K562 (cell line): ENCODE measurements at regions not wholly inside any gene's neighbourhood (a gene's known extent, or its start where the extent isn't known, plus 50 kb on each side); places are given as distances from the start of the nearest gene placed in this dataset.

Source experiments
- ETV6 ChIP-seq, 3 experiments: fragments of 150-350 bp in 1 of 3; sonication (generic) in 1 of 3; formaldehyde crosslinking in 1 of 3; IDR thresholded peaks; 2 replicates each; pipeline versions ENCODE4 v1.6.1 to v1.8.0; 2014 to 2022; ENCODE audit warnings: borderline replicate concordance in 2 of 3, low read depth in 2 of 3, antibody characterized with exemption in 1 of 3, low read length in 1 of 3, mild to moderate bottlenecking in 1 of 3, missing genetic modification reagents in 1 of 3
- NCOA2 ChIP-seq, 2 experiments: fragments of 450-650 bp; IDR thresholded peaks; 2 replicates each; pipeline ENCODE4 v1.6.1; 2018; ENCODE audit warnings: mild to moderate bottlenecking in 2 of 2, moderate library complexity in 1 of 2; ENCODE audit not compliant: partially characterized antibody in 2 of 2
- POLR2A ChIP-seq: fragments of 450-650 bp; conservative IDR thresholded peaks from 2 replicates; pipeline ENCODE4 v1.6.1; 2016
- TEAD1 ChIP-seq, 2 experiments: fragments of 450-650 bp in 1 of 2; sonication (generic) in 1 of 2; formaldehyde crosslinking; IDR thresholded peaks; 2 replicates each; pipeline versions ENCODE4 v1.4.0 to v1.8.0; 2020 to 2022; ENCODE audit warnings: mild to moderate bottlenecking in 2 of 2, missing genetic modification reagents in 1 of 2
- YY1 ChIP-seq, 3 experiments: IDR thresholded peaks; 2 replicates each; pipeline ENCODE4 v1.6.1; 2011; ENCODE audit warnings: low read length in 2 of 3, mild to moderate bottlenecking in 2 of 3, moderate library complexity in 2 of 3, borderline replicate concordance in 1 of 3, control low read depth in 1 of 3, low read depth in 1 of 3; ENCODE audit not compliant: insufficient read depth in 3 of 3, insufficient replicate concordance in 2 of 3, control insufficient read depth in 1 of 3, insufficient read length in 1 of 3; ENCODE audit errors: extremely low read depth in 1 of 3
- TF ChIP-seq, protein P1 (sequence below): sonication (generic); formaldehyde crosslinking; IDR thresholded peaks from 2 replicates; pipeline ENCODE4 v1.9.0; 2022; ENCODE audit warnings: mild to moderate bottlenecking, missing genetic modification reagents
- TF ChIP-seq, protein P2 (sequence below): fragments of 450-650 bp; IDR thresholded peaks from 2 replicates; pipeline ENCODE4 v1.6.1; 2016; ENCODE audit warnings: low read depth

DNA sequence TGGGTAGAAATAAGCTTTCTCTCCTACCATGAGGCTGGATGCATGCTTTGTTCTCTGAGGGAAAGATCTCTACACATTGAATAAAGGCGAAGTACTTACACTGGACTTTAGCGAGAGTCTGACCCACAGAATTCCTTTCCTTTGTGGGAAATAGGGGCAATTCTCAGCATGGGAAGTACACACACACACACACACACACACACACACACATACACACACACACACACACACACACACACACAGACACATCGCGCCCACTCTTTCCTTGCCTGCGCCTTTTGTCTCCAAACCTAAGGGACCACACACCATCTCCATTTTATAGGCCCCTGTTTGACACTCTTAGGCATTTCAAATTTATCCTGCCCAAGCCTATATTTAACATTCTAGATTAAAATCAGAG is 83.8 kb downstream of the LUZP4 start:
- TF ChIP-seq, protein P1, sequence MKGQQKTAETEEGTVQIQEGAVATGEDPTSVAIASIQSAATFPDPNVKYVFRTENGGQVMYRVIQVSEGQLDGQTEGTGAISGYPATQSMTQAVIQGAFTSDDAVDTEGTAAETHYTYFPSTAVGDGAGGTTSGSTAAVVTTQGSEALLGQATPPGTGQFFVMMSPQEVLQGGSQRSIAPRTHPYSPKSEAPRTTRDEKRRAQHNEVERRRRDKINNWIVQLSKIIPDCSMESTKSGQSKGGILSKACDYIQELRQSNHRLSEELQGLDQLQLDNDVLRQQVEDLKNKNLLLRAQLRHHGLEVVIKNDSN (CRISPR knock-in tag), result no peak
- TF ChIP-seq TEAD1 (CRISPR knock-in tag; IDR thresholded peaks at IDR 0.05) (no peak), YY1 (IDR thresholded peaks at IDR 0.05; ENCODE audit: borderline replicate concordance in 1 of 3, control insufficient read depth in 1 of 3, extremely low read depth in 1 of 3, insufficient read depth in 3 of 3, insufficient read length in 1 of 3, insufficient replicate concordance in 2 of 3, low read depth in 1 of 3, low read length in 2 of 3) (no peak), POLR2A (no peak), NCOA2 (IDR thresholded peaks at IDR 0.05; ENCODE audit: partially characterized antibody in 2 of 2) (no peak), ETV6 (IDR thresholded peaks at IDR 0.05; ENCODE audit: borderline replicate concordance in 1 of 2, low read depth in 2 of 2, low read length in 1 of 2) (no peak), ETV6 (CRISPR knock-in tag; IDR thresholded peaks at IDR 0.05; ENCODE audit: borderline replicate concordance) (no peak)
- TF ChIP-seq, protein P2, sequence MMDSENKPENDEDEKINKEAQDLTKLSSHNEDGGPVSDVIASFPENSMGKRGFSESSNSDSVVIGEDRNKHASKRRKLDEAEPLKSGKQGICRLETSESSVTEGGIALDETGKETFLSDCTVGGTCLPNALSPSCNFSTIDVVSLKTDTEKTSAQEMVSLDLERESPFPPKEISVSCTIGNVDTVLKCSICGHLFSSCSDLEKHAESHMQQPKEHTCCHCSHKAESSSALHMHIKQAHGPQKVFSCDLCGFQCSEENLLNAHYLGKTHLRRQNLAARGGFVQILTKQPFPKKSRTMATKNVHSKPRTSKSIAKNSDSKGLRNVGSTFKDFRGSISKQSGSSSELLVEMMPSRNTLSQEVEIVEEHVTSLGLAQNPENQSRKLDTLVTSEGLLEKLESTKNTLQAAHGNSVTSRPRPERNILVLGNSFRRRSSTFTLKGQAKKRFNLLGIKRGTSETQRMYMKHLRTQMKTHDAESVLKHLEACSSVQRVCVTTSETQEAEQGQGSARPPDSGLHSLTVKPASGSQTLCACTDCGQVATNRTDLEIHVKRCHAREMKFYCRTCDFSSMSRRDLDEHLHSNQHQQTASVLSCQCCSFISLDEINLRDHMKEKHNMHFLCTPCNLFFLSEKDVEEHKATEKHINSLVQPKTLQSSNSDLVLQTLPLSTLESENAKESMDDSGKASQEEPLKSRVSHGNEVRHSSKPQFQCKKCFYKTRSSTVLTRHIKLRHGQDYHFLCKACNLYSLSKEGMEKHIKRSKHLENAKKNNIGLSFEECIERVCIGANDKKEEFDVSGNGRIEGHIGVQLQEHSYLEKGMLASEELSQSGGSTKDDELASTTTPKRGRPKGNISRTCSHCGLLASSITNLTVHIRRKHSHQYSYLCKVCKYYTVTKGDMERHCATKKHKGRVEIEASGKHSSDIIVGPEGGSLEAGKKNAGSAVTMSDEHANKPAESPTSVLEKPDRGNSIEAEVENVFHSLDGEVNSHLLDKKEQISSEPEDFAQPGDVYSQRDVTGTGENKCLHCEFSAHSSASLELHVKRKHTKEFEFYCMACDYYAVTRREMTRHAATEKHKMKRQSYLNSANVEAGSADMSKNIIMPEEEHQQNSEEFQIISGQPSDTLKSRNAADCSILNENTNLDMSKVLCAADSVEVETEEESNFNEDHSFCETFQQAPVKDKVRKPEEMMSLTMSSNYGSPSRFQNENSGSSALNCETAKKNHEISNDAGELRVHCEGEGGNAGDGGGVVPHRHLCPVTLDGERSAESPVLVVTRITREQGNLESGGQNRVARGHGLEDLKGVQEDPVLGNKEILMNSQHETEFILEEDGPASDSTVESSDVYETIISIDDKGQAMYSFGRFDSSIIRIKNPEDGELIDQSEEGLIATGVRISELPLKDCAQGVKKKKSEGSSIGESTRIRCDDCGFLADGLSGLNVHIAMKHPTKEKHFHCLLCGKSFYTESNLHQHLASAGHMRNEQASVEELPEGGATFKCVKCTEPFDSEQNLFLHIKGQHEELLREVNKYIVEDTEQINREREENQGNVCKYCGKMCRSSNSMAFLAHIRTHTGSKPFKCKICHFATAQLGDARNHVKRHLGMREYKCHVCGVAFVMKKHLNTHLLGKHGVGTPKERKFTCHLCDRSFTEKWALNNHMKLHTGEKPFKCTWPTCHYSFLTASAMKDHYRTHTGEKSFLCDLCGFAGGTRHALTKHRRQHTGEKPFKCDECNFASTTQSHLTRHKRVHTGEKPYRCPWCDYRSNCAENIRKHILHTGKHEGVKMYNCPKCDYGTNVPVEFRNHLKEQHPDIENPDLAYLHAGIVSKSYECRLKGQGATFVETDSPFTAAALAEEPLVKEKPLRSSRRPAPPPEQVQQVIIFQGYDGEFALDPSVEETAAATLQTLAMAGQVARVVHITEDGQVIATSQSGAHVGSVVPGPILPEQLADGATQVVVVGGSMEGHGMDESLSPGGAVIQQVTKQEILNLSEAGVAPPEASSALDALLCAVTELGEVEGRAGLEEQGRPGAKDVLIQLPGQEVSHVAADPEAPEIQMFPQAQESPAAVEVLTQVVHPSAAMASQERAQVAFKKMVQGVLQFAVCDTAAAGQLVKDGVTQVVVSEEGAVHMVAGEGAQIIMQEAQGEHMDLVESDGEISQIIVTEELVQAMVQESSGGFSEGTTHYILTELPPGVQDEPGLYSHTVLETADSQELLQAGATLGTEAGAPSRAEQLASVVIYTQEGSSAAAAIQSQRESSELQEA, result no peak
